OCI-LY7 (cell line): ENCODE measurements at regions not wholly inside any gene's neighbourhood (a gene's known extent, or its start where the extent isn't known, plus 50 kb on each side); places are given as distances from the start of the nearest gene placed in this dataset.

ENCODE experiments used
- EZH2phosphoT487 ChIP-seq: fragments of 200-600 bp; sonication (generic); IDR thresholded peaks from 2 replicates; pipeline ENCODE4 v1.6.1; 2018; ENCODE audit warnings: low read depth, borderline replicate concordance, mild to moderate bottlenecking, mixed run types, antibody characterized with exemption, low read length, moderate library complexity, mixed read lengths
- TF ChIP-seq, protein P1 (sequence below): fragments of 200-600 bp; sonication (generic); conservative IDR thresholded peaks from 2 replicates; pipeline ENCODE4 v1.5.1; 2014; ENCODE audit warnings: mild to moderate bottlenecking, antibody characterized with exemption, low read length, moderate library complexity, mixed read lengths

DNA sequence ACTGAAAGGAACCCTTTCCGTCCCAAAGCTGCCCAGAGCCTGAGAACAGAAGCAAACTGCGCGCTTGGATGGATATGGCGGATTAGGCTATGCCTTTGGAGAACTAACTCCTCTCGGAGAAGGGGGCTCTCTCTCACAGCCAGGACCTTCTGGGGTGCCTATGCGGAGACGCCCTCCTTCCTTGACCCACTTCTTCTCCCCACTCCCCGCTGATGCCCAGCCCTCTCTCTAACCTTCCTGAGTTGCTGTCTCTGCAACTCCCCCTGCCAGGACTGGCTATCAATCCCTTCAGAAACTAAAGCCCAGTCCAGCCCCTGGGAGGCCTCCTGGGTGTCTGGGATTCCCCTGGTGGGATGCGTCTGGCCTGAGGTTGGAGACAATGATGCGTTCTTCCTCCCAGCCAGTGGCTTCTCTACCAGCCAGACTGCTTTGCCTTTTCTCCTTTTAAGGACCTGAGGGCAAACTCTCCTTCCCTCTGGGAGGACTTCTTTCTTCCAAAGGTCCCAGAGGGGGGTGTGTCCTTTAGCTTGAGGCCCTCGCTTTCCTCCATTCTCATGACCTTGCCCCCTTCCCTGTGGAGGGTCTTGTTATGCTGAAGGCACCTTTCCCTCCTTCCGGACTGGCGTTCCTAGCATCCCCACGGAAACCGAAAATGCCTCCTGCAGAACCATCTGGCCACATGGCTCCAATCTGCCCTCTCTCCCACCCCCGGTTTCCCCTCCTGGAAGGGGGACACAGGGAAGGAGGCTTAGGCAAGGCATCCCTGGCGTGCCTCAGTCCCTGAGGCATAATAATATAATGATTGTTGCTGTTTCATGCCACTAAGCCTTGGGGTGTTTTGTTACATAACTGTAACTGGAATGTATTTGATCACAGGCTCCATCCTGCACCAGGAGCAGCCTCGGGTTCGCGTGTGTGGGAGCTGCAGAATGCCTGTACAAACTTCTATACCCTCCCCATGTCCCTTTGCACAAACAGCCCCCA lies 63.4 kb upstream of the C15orf39 start:
- TF ChIP-seq EZH2phosphoT487, result no peak
- TF ChIP-seq, protein P1, sequence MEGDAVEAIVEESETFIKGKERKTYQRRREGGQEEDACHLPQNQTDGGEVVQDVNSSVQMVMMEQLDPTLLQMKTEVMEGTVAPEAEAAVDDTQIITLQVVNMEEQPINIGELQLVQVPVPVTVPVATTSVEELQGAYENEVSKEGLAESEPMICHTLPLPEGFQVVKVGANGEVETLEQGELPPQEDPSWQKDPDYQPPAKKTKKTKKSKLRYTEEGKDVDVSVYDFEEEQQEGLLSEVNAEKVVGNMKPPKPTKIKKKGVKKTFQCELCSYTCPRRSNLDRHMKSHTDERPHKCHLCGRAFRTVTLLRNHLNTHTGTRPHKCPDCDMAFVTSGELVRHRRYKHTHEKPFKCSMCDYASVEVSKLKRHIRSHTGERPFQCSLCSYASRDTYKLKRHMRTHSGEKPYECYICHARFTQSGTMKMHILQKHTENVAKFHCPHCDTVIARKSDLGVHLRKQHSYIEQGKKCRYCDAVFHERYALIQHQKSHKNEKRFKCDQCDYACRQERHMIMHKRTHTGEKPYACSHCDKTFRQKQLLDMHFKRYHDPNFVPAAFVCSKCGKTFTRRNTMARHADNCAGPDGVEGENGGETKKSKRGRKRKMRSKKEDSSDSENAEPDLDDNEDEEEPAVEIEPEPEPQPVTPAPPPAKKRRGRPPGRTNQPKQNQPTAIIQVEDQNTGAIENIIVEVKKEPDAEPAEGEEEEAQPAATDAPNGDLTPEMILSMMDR, result no peak
